GM21723 (cell line): ENCODE measurements at regions not wholly inside any gene's neighbourhood (a gene's known extent, or its start where the extent isn't known, plus 50 kb on each side); places are given as distances from the start of the nearest gene placed in this dataset.

Experiments
- ATAC-seq: cut with Tn5 transposase; IDR thresholded peaks from one replicate; pipeline ENCODE4 v1.9.1; 2021; ENCODE audit warnings: mild to moderate bottlenecking, moderate library complexity; ENCODE audit not compliant: unreplicated experiment

GRCh38 chr21:27695246-27695645, 728.4 kb upstream of the ADAMTS5 start:
- no peak for ATAC-seq

DNA sequence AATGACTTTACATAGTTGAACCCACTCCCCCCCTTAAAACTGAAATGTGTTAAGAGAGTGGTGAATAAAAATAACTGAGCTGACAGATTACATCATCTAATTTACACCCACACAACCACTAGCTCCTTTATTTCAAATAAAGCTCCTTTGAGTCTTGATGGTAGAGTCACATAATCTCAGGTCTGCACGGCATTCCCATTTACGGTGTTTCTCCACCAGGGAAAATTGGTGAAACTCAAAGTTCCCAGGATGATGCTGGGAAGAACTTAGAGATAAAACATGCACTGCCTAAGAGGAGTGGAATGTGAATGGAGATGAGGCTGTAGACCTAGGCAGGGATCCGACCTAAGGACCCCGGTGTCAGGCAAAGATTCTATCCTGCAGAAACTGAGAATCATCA, 727.8 kb upstream of the ADAMTS5 start:
- ATAC-seq = no peak

GRCh38 chr21:27693376-27693775, 726.5 kb upstream of the ADAMTS5 start:
- ATAC-seq = no peak

DNA sequence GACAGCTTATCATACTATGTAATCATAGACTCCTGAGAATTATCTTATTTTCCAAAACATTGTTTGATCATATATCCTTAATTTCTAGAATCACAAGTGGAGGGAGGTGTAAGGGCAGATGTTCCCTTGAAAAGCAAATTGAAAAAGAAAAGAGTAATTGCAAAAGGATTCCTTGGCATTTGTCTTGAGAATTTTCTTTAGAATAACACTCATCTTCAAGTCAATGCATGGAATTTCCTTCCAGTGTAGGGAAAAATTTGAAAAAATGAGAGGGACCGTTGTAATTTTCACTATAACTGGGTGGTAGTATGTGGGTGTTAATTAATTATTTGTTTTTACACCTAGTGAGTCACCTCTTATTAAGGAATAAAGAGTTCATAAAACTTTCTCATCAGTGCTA, 724.6 kb upstream of the ADAMTS5 start:
- ATAC-seq = no peak

DNA sequence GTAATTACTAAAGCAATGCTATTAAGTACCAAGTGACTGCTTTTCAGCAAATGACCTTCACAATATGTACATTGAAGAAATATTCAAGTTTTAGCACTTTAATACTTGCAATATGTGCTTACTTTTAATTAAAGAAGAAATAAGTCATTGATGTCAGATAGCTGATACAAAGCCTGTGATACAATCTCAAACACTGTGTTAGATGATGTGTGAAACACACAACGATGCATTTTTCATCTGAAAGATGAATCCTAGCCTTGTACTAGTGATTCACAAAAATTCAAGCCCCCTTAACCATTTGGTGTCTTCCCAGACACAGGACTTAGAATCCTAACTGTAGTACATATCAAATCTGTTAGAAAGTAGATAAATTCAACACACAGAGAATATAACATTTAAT, 724.1 kb upstream of the ADAMTS5 start:
- ATAC-seq = no peak

- ATAC-seq = no peak
Measured at GRCh38 chr21:27690426-27690825, 723.5 kb upstream of the ADAMTS5 start.

GRCh38 chr21:27688773-27689172, 721.9 kb upstream of the ADAMTS5 start:
- ATAC-seq = no peak

DNA sequence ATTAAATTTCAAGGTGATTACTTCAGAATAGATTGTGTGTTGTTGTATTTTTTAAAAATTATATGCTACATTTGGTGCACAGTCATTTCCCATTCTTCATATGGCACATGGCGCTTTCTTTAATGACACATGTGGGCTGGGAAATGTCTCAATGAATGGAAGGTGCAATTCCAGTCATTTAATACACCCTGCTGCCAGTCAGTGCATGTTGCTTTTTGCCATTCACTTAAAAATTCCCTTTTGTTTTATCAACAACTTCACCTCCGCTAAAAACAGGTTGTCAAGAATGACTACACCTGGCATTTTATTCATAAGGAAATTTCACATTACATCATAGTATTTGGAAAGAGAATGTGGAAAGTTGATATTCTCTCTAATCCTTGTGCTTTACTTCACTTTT, 716.4 kb upstream of the ADAMTS5 start:
- ATAC-seq = no peak

- no peak for ATAC-seq
Measured at GRCh38 chr21:27681841-27682240, 715.0 kb upstream of the ADAMTS5 start.

- no peak for ATAC-seq
Measured at GRCh38 chr21:27681038-27681437, 714.1 kb upstream of the ADAMTS5 start.

- ATAC-seq = no peak
Measured at GRCh38 chr21:27680181-27680580, 713.3 kb upstream of the ADAMTS5 start.

- no peak for ATAC-seq
Measured at GRCh38 chr21:27678511-27678910, 711.6 kb upstream of the ADAMTS5 start.

DNA sequence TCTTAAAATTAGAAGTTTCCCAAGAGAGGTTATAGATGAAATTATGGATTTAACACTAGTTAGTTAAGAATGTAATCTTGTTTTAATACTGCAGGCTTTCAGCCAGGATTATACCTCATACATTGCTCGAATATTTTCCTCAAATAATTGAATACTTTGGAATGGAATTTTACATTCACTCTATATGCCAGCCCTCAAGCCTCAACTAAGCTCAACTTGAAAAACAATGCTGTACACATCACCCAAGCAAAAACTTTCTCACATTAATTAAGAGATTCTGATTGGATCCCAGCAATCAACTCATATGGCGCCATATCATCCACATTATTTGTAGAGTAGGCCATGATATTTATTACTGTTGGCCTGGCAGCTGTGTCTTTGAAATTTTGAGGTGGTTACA, 710.7 kb upstream of the ADAMTS5 start:
- no peak for ATAC-seq

- no peak for ATAC-seq
Measured at GRCh38 chr21:27675306-27675705, 708.4 kb upstream of the ADAMTS5 start.

DNA sequence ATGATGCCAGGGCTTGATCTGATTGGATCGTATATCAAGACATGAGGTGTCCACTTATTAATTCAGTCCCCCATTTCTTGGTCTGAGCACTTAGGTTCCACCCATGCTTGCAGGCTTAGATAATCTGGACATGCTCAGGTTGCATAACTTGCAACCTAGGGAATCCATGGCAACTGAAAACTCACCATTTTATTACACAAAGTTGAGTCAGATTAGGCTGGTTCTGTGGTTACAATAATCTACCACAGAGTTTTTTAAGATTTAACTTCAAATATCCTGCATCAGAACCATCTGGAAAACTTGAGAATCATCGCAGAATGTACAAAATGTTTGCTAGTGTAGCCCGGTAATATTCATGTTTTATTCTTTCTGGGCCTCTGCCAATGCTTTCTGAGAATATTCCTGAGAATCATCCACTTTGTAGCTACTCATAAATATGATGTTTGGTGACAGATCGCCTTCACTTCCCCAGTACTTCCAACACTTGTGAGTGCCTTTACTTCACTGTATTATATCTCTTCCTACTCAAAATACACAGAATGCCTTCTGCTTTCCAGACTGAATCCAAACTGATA, 707.2 kb upstream of the ADAMTS5 start:
- no peak for ATAC-seq

- ATAC-seq = no peak
Measured at GRCh38 chr21:27673581-27673980, 706.7 kb upstream of the ADAMTS5 start.

GRCh38 chr21:27671207-27671606, 704.3 kb upstream of the ADAMTS5 start:
- no peak for ATAC-seq

GRCh38 chr21:27653481-27653880, 686.6 kb upstream of the ADAMTS5 start:
- ATAC-seq = no peak

GRCh38 chr21:27649762-27650161, 682.9 kb upstream of the ADAMTS5 start:
- ATAC-seq = no peak

GRCh38 chr21:27649323-27649722, 682.4 kb upstream of the ADAMTS5 start:
- ATAC-seq = no peak

DNA sequence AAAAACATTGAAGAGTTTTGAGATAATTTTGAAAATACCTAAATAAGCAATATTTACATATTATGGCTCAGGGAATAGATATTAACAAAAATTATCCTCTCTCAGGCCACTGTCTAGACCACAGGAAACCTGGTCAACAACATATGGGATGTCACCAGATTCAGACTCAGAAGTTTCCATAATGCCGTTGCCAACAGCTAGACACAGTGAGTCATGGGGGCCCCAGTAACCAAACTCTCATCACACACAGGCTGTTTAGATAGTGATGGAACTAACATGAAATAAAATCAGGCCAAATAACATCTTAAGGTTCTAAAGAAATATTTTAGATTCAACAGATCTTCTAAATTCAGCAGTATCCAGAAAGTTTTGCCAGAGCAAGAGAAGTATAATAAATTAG, 681.7 kb upstream of the ADAMTS5 start:
- no peak for ATAC-seq

DNA sequence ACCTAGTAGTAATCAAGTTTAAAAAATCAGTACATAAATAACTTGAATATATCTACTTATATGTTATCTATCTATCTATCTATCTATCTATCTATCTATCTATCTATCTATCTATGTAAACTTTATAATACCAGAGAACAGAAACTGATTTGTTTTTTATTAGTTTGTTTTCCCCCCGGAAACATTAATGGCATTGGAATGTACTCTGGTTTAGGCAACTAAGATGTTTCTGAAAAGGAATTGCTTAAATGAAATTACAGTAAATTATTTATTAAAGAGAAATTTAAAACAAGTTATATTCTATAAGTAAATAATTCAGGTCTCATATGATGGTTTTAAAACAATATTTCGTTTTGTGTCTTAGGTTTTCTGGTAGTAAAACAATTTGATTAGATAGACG, 681.0 kb upstream of the ADAMTS5 start:
- ATAC-seq = no peak

DNA sequence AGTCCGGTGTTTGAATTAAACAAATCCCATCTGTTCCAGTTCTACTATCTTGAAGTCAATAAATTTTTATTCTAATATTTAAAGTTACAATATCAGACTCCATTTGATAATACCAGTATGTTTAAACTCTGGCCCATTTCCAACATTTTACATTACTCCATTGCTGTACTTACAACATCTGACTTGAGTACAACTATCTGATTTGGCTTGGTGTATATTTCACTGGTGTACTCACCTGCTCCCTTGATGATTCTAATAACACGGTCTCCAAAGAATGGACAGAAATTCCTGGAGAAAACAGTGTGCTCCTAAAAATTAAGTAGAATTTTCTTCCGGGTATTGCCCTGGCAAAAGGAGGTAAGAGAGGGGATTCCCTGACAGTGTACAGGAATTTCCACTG, 680.5 kb upstream of the ADAMTS5 start:
- ATAC-seq = no peak

DNA sequence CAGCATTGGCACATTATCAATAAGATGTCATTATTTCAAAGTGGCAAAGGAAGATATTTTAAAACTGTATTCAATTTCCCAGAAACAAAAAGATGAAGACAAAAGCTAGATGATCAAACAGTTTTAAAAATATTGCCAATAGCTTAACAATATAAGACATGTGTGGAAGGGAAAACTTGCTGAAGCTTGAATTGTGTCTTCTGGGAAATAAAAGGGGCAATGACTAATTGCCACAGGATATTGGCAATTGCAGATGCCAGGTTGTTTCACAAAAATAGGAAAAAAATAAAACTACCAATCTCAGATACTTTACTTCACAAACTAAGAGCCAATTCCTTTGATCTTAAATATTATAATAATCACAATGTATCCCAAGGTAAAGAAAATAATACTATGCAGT, 679.8 kb upstream of the ADAMTS5 start:
- no peak for ATAC-seq
